Right hindlimb (tissue), 1 donor: ENCODE measurements at regions not wholly inside any gene's neighbourhood (a gene's known extent, or its start where the extent isn't known, plus 50 kb on each side); places are given as distances from the start of the nearest gene placed in this dataset.
"Not testable (repeated sequence)": the region's sequence is repeated elsewhere in the genome, so short reads cannot be mapped to it uniquely, and the experiment has no call there.

Experiments used
- DNase-seq: peaks from one replicate; pipeline ENCODE4 v3.0.0-alpha.2; 2018

- DNase-seq = peak; percentile 27
Observed at GRCh38 chr2:41187376-41188122, 735.7 kb upstream of the SLC8A1 start.

- peak; percentile 44 for DNase-seq
Observed at GRCh38 chr2:41194230-41194629, 742.3 kb upstream of the SLC8A1 start.

- no peak for DNase-seq
Observed at GRCh38 chr2:41197781-41198180, 745.9 kb upstream of the SLC8A1 start.

DNA sequence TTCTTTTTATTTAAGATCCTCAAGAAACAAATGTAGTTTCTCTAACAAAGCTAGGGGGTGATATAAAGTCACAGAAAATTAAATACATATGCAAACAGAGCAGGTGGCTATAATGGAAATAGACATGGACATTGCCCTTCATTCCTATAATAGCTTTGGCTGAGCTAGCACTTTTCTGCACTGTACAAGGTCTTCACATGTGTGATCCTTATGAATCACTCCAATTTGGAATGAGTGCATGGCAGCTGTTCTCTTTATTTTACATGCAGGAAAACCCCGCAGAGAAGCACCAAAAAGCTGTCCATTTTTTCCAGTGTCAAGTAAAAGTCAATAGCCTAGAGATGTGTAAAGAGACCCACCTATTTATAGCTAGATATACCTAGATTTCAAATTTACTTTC, 747.4 kb upstream of the SLC8A1 start:
- no peak for DNase-seq

- DNase-seq = no peak
Observed at GRCh38 chr2:41204315-41204714, 752.4 kb upstream of the SLC8A1 start.

- DNase-seq = no peak
Observed at GRCh38 chr2:41206004-41206403, 754.1 kb upstream of the SLC8A1 start.

DNA sequence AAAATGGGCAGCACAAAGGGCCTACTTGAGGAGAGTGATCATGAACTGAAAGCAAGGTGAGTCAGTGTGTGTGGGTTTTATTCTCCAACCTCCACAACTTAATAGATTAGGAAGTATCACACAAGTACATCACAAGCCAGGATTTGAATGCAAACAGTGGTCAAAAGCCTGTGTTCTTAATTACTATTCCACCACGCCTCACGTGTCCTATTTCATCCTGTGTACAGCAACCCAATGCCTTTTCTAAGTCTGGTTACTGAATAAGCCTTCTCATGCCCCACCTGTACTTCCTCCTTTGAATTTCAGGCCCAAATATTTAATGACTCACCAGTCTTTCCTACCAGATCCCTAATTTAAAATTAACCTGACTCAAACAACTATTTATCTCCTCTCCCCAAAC, 755.7 kb upstream of the SLC8A1 start:
- DNase-seq = no peak

- not testable (repeated sequence) for DNase-seq
Observed at GRCh38 chr2:41210030-41210429, 758.1 kb upstream of the SLC8A1 start.

DNA sequence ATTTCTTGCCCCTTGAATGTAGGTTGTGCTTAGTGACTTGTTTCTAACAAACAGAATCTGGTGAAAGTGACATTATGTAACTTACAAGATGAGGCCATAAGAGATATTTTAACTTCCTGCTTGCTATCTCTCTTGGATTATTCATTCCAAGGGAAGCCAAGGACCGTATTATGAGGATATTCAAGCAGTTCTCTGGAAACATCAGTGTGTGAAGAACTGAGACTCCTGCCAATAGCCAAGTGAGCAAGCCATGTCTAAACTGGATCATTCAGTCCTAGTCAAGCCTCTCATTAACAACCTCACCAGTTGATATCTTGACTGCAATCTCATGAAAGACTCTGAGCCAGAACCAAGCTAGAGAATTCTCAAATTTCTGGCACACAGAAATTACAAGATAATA, 765.1 kb upstream of the SLC8A1 start:
- no peak for DNase-seq

- DNase-seq = no peak
Observed at GRCh38 chr2:41222593-41222992, 770.7 kb upstream of the SLC8A1 start.

DNA sequence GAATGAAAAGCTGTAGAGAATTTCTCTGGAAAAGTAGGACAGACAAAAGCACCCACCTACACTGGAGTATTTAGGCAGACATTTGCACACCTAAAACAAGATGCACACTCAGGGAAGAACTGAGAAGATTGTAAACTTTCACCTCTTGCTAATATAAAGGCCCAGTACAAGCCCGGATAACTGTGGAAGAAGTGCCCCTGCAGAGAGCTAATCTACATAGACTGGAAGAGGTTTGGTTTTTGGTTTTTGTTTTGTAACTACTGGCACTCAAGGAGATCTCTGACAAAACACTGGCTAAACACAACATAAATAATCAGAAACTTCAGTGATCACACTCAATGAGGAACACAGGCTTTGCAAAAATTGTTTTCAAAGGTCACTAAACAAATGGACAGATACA, 782.2 kb upstream of the SLC8A1 start:
- no peak for DNase-seq

DNA sequence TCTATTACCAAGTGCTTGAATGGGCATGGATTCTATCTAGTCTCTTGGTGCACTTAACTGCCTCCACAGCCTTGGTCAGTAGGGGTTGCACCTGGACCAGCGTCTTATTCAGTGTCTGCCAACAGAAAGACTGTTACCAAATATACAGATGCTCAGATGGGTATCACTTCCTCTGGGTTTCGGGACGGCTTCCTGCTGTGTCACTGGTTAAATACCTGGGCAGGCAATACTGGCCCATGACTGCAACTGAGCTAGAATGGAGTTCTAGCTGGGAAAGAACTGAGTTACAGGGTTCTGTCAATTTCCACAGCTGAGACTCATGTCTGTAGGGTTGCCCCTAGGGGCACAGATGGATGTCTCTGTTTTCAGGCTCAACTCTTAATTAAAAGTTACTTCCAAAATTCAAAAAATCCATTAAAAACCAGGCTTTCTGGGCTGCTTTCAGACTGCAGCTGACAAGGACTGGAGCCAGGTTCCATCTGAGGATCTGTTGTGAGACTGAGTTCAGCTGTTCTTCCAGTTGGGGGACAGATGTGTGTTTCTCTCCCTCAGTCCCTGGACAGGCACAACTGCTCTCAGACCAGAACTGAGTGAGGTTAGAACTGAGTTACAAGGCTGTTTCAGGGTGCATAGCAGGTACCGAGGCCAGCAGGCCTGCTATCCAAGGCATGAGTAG, 789.6 kb upstream of the SLC8A1 start:
- DNase-seq = peak; percentile 33

GRCh38 chr2:41242001-41242331, 790.1 kb upstream of the SLC8A1 start:
- no peak for DNase-seq

GRCh38 chr2:41267929-41268659, 779.7 kb upstream of the PKDCC start:
- DNase-seq = no peak

- DNase-seq = no peak
Observed at GRCh38 chr2:41283079-41283775, 764.6 kb upstream of the PKDCC start.

DNA sequence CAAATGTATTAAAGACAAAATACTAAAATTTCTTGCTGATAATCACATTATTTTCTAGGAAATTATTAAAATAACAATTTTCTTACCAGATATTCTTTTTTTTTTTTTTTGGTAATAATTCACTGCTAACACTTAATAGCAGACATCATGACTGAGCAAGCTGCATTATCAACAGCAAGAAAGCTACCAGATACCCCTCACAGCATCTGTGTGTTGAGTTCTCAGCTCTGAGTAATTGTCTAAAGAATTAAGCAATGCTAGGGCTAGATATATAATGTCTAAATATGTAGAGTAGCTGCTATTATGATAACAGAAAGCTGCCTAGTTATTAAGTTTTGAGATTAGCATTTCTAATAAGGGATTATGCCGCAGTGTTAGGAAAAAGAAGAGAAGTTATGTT, 754.3 kb upstream of the PKDCC start:
- no peak for DNase-seq

- no peak for DNase-seq
Observed at GRCh38 chr2:41294331-41294730, 753.5 kb upstream of the PKDCC start.

GRCh38 chr2:41313082-41313481, 734.7 kb upstream of the PKDCC start:
- DNase-seq = no peak

GRCh38 chr2:41314511-41315070, 733.2 kb upstream of the PKDCC start:
- no peak for DNase-seq

DNA sequence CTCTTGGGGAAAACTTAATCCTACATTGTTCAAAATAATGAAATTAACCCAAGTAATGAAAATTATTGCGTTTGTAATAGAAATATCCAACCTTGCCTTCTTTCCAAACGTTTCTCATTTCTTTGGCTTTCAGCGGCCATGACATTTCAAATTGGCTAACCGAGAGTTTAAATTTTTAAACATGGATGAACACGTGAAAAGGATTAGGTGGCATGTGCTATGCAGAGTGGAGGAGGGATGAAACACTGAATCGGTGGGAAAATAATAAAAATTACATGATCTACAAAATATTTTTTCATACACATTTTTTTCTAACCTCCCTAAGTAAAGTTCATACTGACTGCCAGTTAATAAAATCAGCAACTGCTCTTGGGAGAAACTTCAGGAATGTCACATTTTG, 728.4 kb upstream of the PKDCC start:
- no peak for DNase-seq

- no peak for DNase-seq
Observed at GRCh38 chr2:41320491-41320890, 727.3 kb upstream of the PKDCC start.

- DNase-seq = no peak
Observed at GRCh38 chr2:41321351-41321750, 726.5 kb upstream of the PKDCC start.

GRCh38 chr2:41326851-41327250, 721.0 kb upstream of the PKDCC start:
- DNase-seq = no peak
